SK-N-SH (cell line): ENCODE measurements at regions not wholly inside any gene's neighbourhood (a gene's known extent, or its start where the extent isn't known, plus 50 kb on each side); places are given as distances from the start of the nearest gene placed in this dataset.

Experiments used
- CHD2 ChIP-seq: fragments of 150-350 bp; IDR thresholded peaks from 2 replicates; pipeline ENCODE4 v1.6.1; 2018; ENCODE audit warnings: low read length; ENCODE audit not compliant: partially characterized antibody
- CTCF ChIP-seq: fragments of 200-600 bp; sonication (generic); IDR thresholded peaks from 2 replicates; pipeline ENCODE4 v1.6.1; 2017; ENCODE audit warnings: antibody characterized with exemption, mild to moderate bottlenecking, moderate library complexity
- ELF1 ChIP-seq: IDR thresholded peaks from 2 replicates; pipeline ENCODE4 v1.4.0; 2012
- EP300 ChIP-seq, 2 experiments: IDR thresholded peaks; 2 replicates each; pipeline versions ENCODE4 v1.4.0 to v1.6.1; 2012; ENCODE audit warnings: borderline replicate concordance in 1 of 2, low read depth in 1 of 2, low read length in 1 of 2
- EZH2phosphoT487 ChIP-seq: fragments of 200-600 bp; sonication (generic); IDR thresholded peaks from 2 replicates; pipeline ENCODE4 v1.6.1; 2017; ENCODE audit warnings: low read depth, mixed run types, mild to moderate bottlenecking, antibody characterized with exemption, moderate library complexity, borderline replicate concordance
- FOXM1 ChIP-seq: IDR thresholded peaks from 2 replicates; pipeline ENCODE4 v1.4.0; 2012; ENCODE audit warnings: low read depth, mild to moderate bottlenecking
- GABPA ChIP-seq: IDR thresholded peaks from 2 replicates; pipeline ENCODE4 v1.4.0; 2012; ENCODE audit warnings: low read depth, mild to moderate bottlenecking
- MAX ChIP-seq: IDR thresholded peaks from 2 replicates; pipeline ENCODE4 v1.4.0; 2012; ENCODE audit warnings: low read depth
- MXI1 ChIP-seq: IDR thresholded peaks from 2 replicates; pipeline ENCODE4 v1.6.1; 2012; ENCODE audit warnings: mild to moderate bottlenecking, low read depth, low read length, improper control_type of control experiment
- POLR2AphosphoS5 ChIP-seq: IDR thresholded peaks from 2 replicates; pipeline ENCODE4 v1.6.1; 2012; ENCODE audit warnings: low read depth, low read length
- RFX5 ChIP-seq: IDR thresholded peaks from 2 replicates; pipeline ENCODE4 v1.6.1; 2012; ENCODE audit warnings: mild to moderate bottlenecking, improper control_type of control experiment, low read length
- TCF12 ChIP-seq: IDR thresholded peaks from 2 replicates; pipeline ENCODE4 v1.4.0; 2012
- TEAD4 ChIP-seq: IDR thresholded peaks from 2 replicates; pipeline ENCODE4 v1.4.0; 2012; ENCODE audit warnings: mild to moderate bottlenecking, borderline replicate concordance; ENCODE audit not compliant: insufficient read depth
- ZBTB33 ChIP-seq: IDR thresholded peaks from 2 replicates; pipeline ENCODE4 v1.4.0; 2012; ENCODE audit warnings: low read depth, borderline replicate concordance

GRCh38 chr18:78510091-78510490 lies 469.5 kb upstream of the SALL3 start:
- TF ChIP-seq FOXM1 (no peak), MAX (no peak), CHD2 (no peak), CTCF (no peak), GABPA (no peak), ELF1 (no peak), POLR2AphosphoS5 (no peak), MXI1 (no peak), TEAD4 (no peak), EP300 (IDR thresholded peaks at IDR 0.05; ENCODE audit: borderline replicate concordance in 1 of 2, low read depth in 1 of 2, low read length in 1 of 2) (no peak), RFX5 (no peak), ZBTB33 (no peak), EZH2phosphoT487 (no peak), TCF12 (no peak)
